GM12865 (cell line): ENCODE measurements at regions not wholly inside any gene's neighbourhood (a gene's known extent, or its start where the extent isn't known, plus 50 kb on each side); places are given as distances from the start of the nearest gene placed in this dataset.
"Not testable (repeated sequence)": the region's sequence is repeated elsewhere in the genome, so short reads cannot be mapped to it uniquely, and the experiment has no call there.

Experiments used
- DNase-seq: peaks from one replicate; pipeline ENCODE4 v3.0.0; 2010; ENCODE audit warnings: low read depth
- H3K4me3 ChIP-seq: 2 replicates; pipeline ENCODE4 v1.5.1; 2011; ENCODE audit warnings: mild to moderate bottlenecking, low read depth, low read length, control low read depth
- TF ChIP-seq, protein P1 (sequence below): IDR thresholded peaks from 2 replicates; pipeline ENCODE4 v1.5.1; 2011; ENCODE audit warnings: low read length, control low read depth, low read depth, inconsistent platforms; ENCODE audit not compliant: insufficient read depth; ENCODE audit errors: missing control alignments

DNA sequence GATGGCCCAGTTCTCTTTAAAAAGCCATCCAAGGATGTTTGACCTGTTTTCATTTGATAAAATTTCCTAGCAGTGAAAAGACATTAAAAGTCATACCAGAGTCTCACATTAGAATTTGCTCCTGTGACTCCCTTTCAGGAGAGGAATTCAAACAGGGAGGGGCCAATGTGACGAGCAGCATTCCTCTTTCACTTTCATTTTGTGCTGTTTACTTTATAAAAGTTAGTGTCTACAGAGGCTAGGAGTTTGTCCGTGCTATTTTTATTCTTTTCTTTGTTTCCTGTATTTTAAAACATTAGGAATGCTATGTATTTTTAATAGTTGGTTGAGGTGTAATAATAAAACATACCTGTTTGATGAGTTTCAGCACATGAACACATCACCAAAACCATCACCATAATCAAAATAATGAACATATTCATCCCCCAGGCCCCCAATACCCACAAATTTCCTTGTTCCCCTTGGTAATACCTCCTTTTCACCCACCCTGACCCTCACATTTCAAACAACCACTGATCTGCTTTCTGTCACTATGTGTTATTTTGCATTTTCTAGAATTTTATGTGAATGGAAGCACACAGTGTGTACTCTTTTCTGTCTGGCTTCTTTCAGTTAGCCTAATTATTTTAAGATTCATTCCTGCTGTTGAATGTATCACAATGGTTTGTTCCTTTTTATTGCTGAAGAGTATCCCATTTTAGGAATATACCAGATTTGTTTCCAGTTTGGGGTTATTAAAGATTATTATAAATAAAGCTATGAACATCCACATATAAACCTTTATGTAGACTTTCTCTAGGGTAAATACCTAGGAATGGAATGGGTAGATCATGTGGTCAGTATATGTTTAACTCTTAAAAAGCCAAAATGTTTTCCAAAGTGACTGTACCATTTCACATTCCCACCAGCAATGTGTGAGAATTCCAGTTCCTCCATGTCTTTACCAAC, 129.5 kb downstream of the TENT5C start:
- peak overlapping the region; percentile 6 for H3K4me3 ChIP-seq

GRCh38 chr1:117739504-117739903, 133.7 kb downstream of the TENT5C start:
- DNase-seq, result no peak
- H3K4me3 ChIP-seq, result no peak overlapping the region
- TF ChIP-seq, protein P1, sequence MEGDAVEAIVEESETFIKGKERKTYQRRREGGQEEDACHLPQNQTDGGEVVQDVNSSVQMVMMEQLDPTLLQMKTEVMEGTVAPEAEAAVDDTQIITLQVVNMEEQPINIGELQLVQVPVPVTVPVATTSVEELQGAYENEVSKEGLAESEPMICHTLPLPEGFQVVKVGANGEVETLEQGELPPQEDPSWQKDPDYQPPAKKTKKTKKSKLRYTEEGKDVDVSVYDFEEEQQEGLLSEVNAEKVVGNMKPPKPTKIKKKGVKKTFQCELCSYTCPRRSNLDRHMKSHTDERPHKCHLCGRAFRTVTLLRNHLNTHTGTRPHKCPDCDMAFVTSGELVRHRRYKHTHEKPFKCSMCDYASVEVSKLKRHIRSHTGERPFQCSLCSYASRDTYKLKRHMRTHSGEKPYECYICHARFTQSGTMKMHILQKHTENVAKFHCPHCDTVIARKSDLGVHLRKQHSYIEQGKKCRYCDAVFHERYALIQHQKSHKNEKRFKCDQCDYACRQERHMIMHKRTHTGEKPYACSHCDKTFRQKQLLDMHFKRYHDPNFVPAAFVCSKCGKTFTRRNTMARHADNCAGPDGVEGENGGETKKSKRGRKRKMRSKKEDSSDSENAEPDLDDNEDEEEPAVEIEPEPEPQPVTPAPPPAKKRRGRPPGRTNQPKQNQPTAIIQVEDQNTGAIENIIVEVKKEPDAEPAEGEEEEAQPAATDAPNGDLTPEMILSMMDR, result no peak

More for the DNA sequence above, 129.5 kb downstream of the TENT5C start:
- TF ChIP-seq, protein P1, result no peak
- DNase-seq, result peak; percentile 33

DNA sequence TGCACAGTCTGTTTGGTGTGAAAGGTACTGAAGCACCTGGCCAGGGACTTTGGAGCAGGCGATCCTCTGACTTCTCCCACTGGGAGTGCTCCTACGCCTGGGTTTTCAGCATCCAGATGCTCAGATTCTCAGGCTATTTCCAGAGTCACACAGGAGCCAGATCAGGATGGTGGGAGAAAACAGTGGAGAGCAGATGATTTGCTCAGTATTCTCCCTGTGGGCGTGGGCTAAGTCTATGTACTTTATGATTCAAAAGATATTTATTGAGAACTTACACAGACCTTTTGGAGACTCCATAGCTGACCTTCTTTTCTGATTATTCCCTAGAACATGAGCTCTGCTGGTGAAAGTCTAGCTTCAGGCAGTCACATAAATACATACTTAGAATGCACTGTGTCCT, 134.6 kb downstream of the TENT5C start:
- DNase-seq, result no peak
- no peak overlapping the region for H3K4me3 ChIP-seq
- TF ChIP-seq, protein P1, result no peak

DNA sequence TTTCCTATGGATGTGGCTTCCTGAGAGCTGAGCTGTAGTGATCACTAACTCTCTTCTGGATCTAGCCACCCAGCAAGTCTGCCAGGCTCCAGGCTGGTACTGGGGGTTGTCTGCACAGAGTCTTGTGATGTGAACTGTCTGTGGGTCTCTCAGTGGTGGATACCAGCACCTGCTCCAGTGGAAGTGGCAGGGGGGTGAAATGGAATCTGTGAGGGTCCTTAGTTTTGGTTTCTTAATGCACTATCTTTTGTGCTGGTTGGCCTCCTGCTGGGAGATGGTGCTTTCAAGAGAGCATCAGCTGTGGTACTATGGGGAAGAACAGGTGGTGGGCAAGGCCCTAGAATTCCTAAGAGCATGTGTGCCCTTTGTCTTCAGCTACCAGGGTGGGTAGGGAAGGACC, 140.7 kb downstream of the TENT5C start:
- DNase-seq, H3K4me3 ChIP-seq: not testable (repeated sequence)

DNA sequence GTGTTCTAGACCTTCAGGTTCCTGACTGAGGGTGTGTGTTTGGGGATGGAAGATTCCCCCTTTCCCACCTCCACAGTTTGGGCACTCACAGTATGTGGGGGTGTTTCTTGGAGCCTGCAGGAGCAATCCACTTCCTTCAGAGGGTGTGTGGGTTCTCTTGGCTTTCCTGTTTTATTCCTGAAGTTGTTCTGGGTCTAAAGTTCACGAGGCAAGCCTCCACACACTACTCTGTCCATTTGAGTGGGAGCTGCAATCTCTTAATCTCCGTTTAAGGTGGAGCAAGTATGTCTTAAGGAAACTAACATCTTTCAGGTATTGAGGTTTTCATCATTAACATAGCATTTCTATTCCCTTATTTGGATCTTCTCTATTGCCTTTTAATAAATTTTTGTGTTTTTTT, 141.8 kb downstream of the TENT5C start:
- no peak overlapping the region for H3K4me3 ChIP-seq
- DNase-seq, result no peak
- TF ChIP-seq, protein P1, result no peak

DNA sequence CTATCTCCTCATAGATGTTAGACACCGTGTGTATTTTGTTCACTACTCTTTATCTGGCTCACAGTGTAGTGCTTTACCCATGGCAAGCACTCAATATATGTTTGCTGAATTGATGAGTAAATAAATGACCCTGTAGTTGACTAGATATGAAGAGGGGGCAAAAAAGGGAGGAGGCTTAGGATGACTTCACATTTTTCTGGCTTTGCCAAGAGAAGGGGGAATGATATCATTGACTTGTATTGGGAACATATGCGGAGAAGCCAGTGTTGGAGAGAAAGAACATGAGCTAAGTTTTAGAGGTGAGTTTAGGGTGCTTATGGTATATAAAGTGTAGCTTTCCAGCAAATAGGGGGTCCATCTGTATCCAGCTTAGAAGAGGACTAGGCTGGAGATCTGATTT, 145.5 kb downstream of the TENT5C start:
- no peak overlapping the region for H3K4me3 ChIP-seq
- TF ChIP-seq, protein P1, result no peak
- DNase-seq, result no peak

DNA sequence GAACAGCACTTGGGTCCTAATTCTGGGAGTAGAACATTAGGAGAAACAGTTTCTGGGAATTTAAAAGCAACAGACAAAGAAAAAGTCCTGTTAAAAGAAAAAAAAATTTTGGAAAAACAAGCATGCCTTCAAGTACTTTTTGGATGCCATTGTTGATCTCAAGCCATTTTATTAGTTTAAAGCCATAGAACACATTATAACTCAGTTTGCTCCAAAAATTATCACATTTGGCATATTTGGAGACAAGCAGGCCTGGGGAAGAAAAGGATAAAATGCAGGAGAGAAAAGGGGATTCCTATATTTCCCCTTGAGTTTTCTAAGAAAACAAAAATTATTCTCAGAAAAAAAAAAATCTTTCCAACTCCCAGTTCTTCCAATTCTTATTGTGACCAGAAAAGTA, 146.8 kb downstream of the TENT5C start:
- no peak for DNase-seq
- H3K4me3 ChIP-seq, result no peak overlapping the region
- TF ChIP-seq, protein P1, result no peak
